GM12878 (cell line): ENCODE measurements at regions not wholly inside any gene's neighbourhood (a gene's known extent, or its start where the extent isn't known, plus 50 kb on each side); places are given as distances from the start of the nearest gene placed in this dataset.

ENCODE experiments used
- ATAC-seq: fragments of 200-7000 bp; cut with Tn5 transposase; 3 replicates; pipeline ENCODE4 v1.9.1; 2020; ENCODE audit warnings: mild to moderate bottlenecking, moderate library complexity
- BruUV-seq: library from RNA; stranded (reverse); fragments of 400-500 nt; replicated peaks from 2 replicates; lab custom pipeline; 2021; lab: Mats Ljungman, UMichigan
- CTCF ChIA-PET: fragments of 300-600 bp; sonication (Branson Sonifier 250); formaldehyde crosslinking; extraction: SDS; loops from one replicate; lab custom pipeline; 2021; ENCODE audit warnings: inconsistent platforms; lab: Yijun Ruan, JAX
- POLR2A ChIA-PET: fragments of 350-600 bp; formaldehyde crosslinking; extraction: SDS; loops from one replicate; lab custom pipeline; 2021; ENCODE audit warnings: inconsistent platforms; lab: Charles Lee
- RAD21 ChIA-PET: fragments of 300-600 bp; sonication (Branson Sonifier 250); formaldehyde crosslinking; loops from one replicate; lab custom pipeline; 2023; ENCODE audit warnings: antibody characterized with exemption; ENCODE audit not compliant: unreplicated experiment; lab: Charles Lee
- SMC1A ChIA-PET: fragments of 300-600 bp; sonication (Branson Sonifier 250); formaldehyde crosslinking; loops from one replicate; lab custom pipeline; 2023; ENCODE audit not compliant: unreplicated experiment, uncharacterized antibody; lab: Charles Lee
- DNase-seq: peaks from one replicate; pipeline ENCODE4 v3.0.0-alpha.2; 2011; ENCODE audit warnings: low read depth, low spot score
- FAIRE-seq: peaks from 3 replicates; lab custom pipeline; 2011; peaks lifted over from hg19 to GRCh38; lab: Jason Lieb, UNC
- H2AFZ ChIP-seq: 2 replicates; pipeline ENCODE4 v1.6.0; 2011; ENCODE audit warnings: low read depth, low read length, control low read depth; ENCODE audit not compliant: control insufficient read depth
- H3K27ac ChIP-seq: 2 replicates; pipeline ENCODE4 v1.5.1; 2011; ENCODE audit warnings: control low read depth; ENCODE audit not compliant: control insufficient read depth, insufficient read depth
- H3K27me3 ChIP-seq, 2 experiments: replicated peaks in 1 of 2; 2 replicates each; pipeline versions ENCODE4 v1.6.0 to v1.6.1; 2011; ENCODE audit warnings: low read length in 1 of 2; ENCODE audit not compliant: control insufficient read depth in 2 of 2, insufficient read depth in 2 of 2
- H3K36me3 ChIP-seq, 2 experiments: 2 replicates each; pipeline ENCODE4 v1.5.1; 2011; ENCODE audit warnings: low read length in 1 of 2; ENCODE audit not compliant: control insufficient read depth in 2 of 2, insufficient read depth in 2 of 2
- H3K4me1 ChIP-seq: 2 replicates; pipeline ENCODE4 v1.6.1; 2011; ENCODE audit warnings: mild to moderate bottlenecking, low read length, moderate library complexity, mixed read lengths; ENCODE audit not compliant: control insufficient read depth, insufficient read depth
- H3K4me2 ChIP-seq: 2 replicates; pipeline ENCODE4 v1.6.0; 2011; ENCODE audit warnings: control low read depth; ENCODE audit not compliant: control insufficient read depth, insufficient read depth
- H3K4me3 ChIP-seq: fragments of 200-600 bp; sonication (generic); 2 replicates; pipeline ENCODE4 v1.5.1; 2016
- H3K79me2 ChIP-seq: 2 replicates; pipeline ENCODE4 v1.6.0; 2011; ENCODE audit warnings: low read length; ENCODE audit not compliant: control insufficient read depth, insufficient read depth
- H3K9ac ChIP-seq: 2 replicates; pipeline ENCODE4 v1.8.0; 2011; ENCODE audit warnings: low read length, control low read depth, mixed read lengths; ENCODE audit not compliant: control insufficient read depth, insufficient read depth
- H3K9me3 ChIP-seq: replicated peaks from 3 replicates; pipeline ENCODE4 v1.5.1; 2011; ENCODE audit warnings: mild to moderate bottlenecking, low read length; ENCODE audit not compliant: control insufficient read depth, insufficient read depth
- H4K20me1 ChIP-seq: 2 replicates; pipeline ENCODE4 v1.6.0; 2011; ENCODE audit not compliant: control insufficient read depth, insufficient read depth
- CEBPZ ChIP-seq: fragments of 150-350 bp; IDR thresholded peaks from 2 replicates; pipeline ENCODE4 v1.6.1; 2016; ENCODE audit warnings: low read depth, low read length
- CREM ChIP-seq: IDR thresholded peaks from 2 replicates; pipeline ENCODE4 v1.6.1; 2014; ENCODE audit warnings: antibody characterized with exemption, low read depth
- ETV6 ChIP-seq, 2 experiments: fragments of 450-650 bp in 1 of 2; IDR thresholded peaks in 1 of 2; conservative IDR thresholded peaks in 1 of 2; 2 replicates each; pipeline ENCODE4 v1.6.1; 2014; ENCODE audit warnings: antibody characterized with exemption in 1 of 2, borderline replicate concordance in 1 of 2, low read depth in 1 of 2, mild to moderate bottlenecking in 1 of 2, moderate library complexity in 1 of 2
- MEF2A ChIP-seq: IDR thresholded peaks from 2 replicates; pipeline ENCODE4 v1.6.1; 2011; ENCODE audit warnings: low read depth, mild to moderate bottlenecking, low read length, moderate library complexity; ENCODE audit not compliant: insufficient read depth
- NFYB ChIP-seq: IDR thresholded peaks from 2 replicates; pipeline ENCODE4 v1.6.1; 2011; ENCODE audit warnings: low read depth, mild to moderate bottlenecking, low read length, improper control_type of control experiment, moderate library complexity; ENCODE audit not compliant: insufficient read depth
- NKRF ChIP-seq: fragments of 450-650 bp; conservative IDR thresholded peaks from 2 replicates; pipeline ENCODE4 v1.6.1; 2017; ENCODE audit warnings: mild to moderate bottlenecking, moderate library complexity
- PML ChIP-seq: IDR thresholded peaks from 2 replicates; pipeline ENCODE4 v1.6.1; 2012; ENCODE audit warnings: low read length, inconsistent platforms
- POLR2AphosphoS2 ChIP-seq: IDR thresholded peaks from 2 replicates; pipeline ENCODE4 v1.6.1; 2011; ENCODE audit warnings: low read depth, mild to moderate bottlenecking, low read length, improper control_type of control experiment, moderate library complexity
- PRDM15 ChIP-seq: fragments of 450-650 bp; formaldehyde crosslinking; IDR thresholded peaks from 2 replicates; pipeline ENCODE4 v1.4.0; 2020; ENCODE audit warnings: mild to moderate bottlenecking, moderate library complexity
- RFX5 ChIP-seq: IDR thresholded peaks from 2 replicates; pipeline ENCODE4 v1.6.1; 2011; ENCODE audit warnings: low read depth, low read length, improper control_type of control experiment
- SIX5 ChIP-seq: IDR thresholded peaks from 2 replicates; pipeline ENCODE4 v1.6.1; 2011; ENCODE audit warnings: mild to moderate bottlenecking, low read depth, low read length, moderate library complexity; ENCODE audit not compliant: severe bottlenecking
- TBL1XR1 ChIP-seq: IDR thresholded peaks from 2 replicates; pipeline ENCODE4 v1.6.1; 2012; ENCODE audit warnings: low read depth, low read length, improper control_type of control experiment
- TCF3 ChIP-seq: IDR thresholded peaks from 2 replicates; pipeline ENCODE4 v1.6.1; 2012; ENCODE audit warnings: low read depth, mild to moderate bottlenecking, low read length, borderline replicate concordance; ENCODE audit not compliant: insufficient read depth
- ZNF217 ChIP-seq: fragments of 450-650 bp; IDR thresholded peaks from 2 replicates; pipeline ENCODE4 v1.6.1; 2017; ENCODE audit warnings: antibody characterized with exemption, mild to moderate bottlenecking
- ZSCAN29 ChIP-seq: fragments of 450-650 bp; IDR thresholded peaks from 2 replicates; pipeline ENCODE4 v1.6.1; 2017; ENCODE audit warnings: mild to moderate bottlenecking, moderate library complexity
- WGBS: methylation state at CpG from one replicate; pipeline ENCODE4 v1.1.6; 2016; ENCODE audit warnings: low lambda C conversion rate; ENCODE audit not compliant: insufficient replicate concordance, insufficient coverage; ENCODE audit errors: missing lambda C conversion rate; 5-methylcytosine and 5-hydroxymethylcytosine counted together
- in situ Hi-C: fragments of 300-500 bp; cut with MboI; formaldehyde crosslinking; loops from 9 replicates; pipeline ENCODE4 v1.14.3; 2018; ENCODE audit warnings: mixed read lengths
- intact Hi-C: fragments of 100-400 bp; cut with micrococcal nuclease; formaldehyde crosslinking; loops from one replicate; pipeline ENCODE4 v1.14.2; 2022; ENCODE audit not compliant: unreplicated experiment

- Histone ChIP-seq H4K20me1 (no peaks in the 10 kb centered on the region), H3K79me2 (no peaks in the 10 kb centered on the region), H2AFZ (no peak overlapping the region), H3K9ac (no peak overlapping the region), H3K4me2 (no peak overlapping the region), H3K4me1 (no peaks in the 10 kb centered on the region), H3K4me3 (no peak overlapping the region), H3K27me3 (peaks cover 2 to 3% of the 10 kb centered on the region in 2 experiments; a peak in 2 of 4 replicates), H3K36me3 (no peaks in the 10 kb centered on the region), H3K9me3 (no peaks in the 10 kb centered on the region), H3K27ac (no peak overlapping the region)
- ATAC-seq (no peak), DNase-seq (no peak), FAIRE-seq (no peak)
- ChIA-PET CTCF (no interaction called here), SMC1A (no interaction called here), RAD21 (no interaction called here), POLR2A (no interaction called here)
- BruUV-seq: no TSS peak
- intact Hi-C loops: no loop called here
- in situ Hi-C loops: no loop called here
- WGBS: 0% methylated on average over 7 of the region's 7 CpGs
- TF ChIP-seq NFYB (no peak), POLR2AphosphoS2 (no peak), SIX5 (no peak), TCF3 (no peak), ETV6 (conservative IDR thresholded peaks at IDR 0.05 in 1 of 2, IDR thresholded peaks at IDR 0.05 in 1 of 2; ENCODE audit: borderline replicate concordance in 1 of 2, low read depth in 1 of 2) (no peak), CEBPZ (no peak), PML (no peak), RFX5 (no peak), NKRF (no peak), TBL1XR1 (no peak), ZSCAN29 (no peak), PRDM15 (CRISPR knock-in tag) (no peak), ZNF217 (no peak), MEF2A (no peak), CREM (no peak)
Measured at GRCh38 chr1:18020021-18020817, 87.4 kb upstream of the IGSF21 start.
